Sigmoid colon (tissue), 4 donors: ENCODE measurements at regions not wholly inside any gene's neighbourhood (a gene's known extent, or its start where the extent isn't known, plus 50 kb on each side); places are given as distances from the start of the nearest gene placed in this dataset.

ENCODE experiments used
- POLR2A ChIP-seq, 2 donors: fragments of 450-650 bp; IDR thresholded peaks; one replicate each; pipeline ENCODE4 v1.6.1; 2016; ENCODE audit warnings: antibody characterized with exemption in 2 of 2, mild to moderate bottlenecking in 2 of 2, moderate library complexity in 2 of 2
- POLR2AphosphoS5 ChIP-seq, 4 donors: sonication (generic); formaldehyde crosslinking; IDR thresholded peaks; one replicate each; pipeline ENCODE4 v1.6.1; 2017; ENCODE audit warnings: antibody characterized with exemption in 4 of 4
- TF ChIP-seq, protein P1 (sequence below), 4 experiments: fragments of 450-650 bp in 3 of 4; fragments of 200-600 bp in 1 of 4; IDR thresholded peaks; one replicate each; pipeline ENCODE4 v1.5.1; 2016 to 2019; ENCODE audit warnings: antibody characterized with exemption in 4 of 4, mild to moderate bottlenecking in 3 of 4, moderate library complexity in 2 of 4

DNA sequence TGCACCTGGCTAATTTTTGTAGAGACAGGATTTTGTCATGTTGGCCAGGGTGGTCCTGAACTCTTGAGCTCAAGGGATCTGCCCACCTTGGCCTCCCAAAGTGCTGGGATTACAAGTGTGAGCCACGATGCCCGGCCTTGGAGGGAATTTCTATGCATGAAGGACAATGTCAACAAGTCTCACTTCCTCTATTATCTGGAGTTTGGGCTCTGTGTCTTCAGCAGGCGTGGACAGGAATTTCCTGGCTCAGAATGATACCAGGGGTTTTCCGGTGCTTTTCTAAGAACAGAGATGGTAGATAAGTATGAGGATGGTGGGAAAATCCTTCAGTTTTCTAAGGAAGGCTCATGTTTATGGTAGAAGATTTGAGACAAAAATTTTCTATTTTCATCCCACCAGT, 75.0 kb upstream of the CCDC60 start:
- TF ChIP-seq, protein P1, sequence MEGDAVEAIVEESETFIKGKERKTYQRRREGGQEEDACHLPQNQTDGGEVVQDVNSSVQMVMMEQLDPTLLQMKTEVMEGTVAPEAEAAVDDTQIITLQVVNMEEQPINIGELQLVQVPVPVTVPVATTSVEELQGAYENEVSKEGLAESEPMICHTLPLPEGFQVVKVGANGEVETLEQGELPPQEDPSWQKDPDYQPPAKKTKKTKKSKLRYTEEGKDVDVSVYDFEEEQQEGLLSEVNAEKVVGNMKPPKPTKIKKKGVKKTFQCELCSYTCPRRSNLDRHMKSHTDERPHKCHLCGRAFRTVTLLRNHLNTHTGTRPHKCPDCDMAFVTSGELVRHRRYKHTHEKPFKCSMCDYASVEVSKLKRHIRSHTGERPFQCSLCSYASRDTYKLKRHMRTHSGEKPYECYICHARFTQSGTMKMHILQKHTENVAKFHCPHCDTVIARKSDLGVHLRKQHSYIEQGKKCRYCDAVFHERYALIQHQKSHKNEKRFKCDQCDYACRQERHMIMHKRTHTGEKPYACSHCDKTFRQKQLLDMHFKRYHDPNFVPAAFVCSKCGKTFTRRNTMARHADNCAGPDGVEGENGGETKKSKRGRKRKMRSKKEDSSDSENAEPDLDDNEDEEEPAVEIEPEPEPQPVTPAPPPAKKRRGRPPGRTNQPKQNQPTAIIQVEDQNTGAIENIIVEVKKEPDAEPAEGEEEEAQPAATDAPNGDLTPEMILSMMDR (IDR thresholded peaks at IDR 0.05): no peak
- TF ChIP-seq POLR2A (IDR thresholded peaks at IDR 0.05) (no peak), POLR2AphosphoS5 (IDR thresholded peaks at IDR 0.05) (no peak)
